NCI-H748 (cell line): ENCODE measurements at regions not wholly inside any gene's neighbourhood (a gene's known extent, or its start where the extent isn't known, plus 50 kb on each side); places are given as distances from the start of the nearest gene placed in this dataset.
"Not testable (repeated sequence)": the region's sequence is repeated elsewhere in the genome, so short reads cannot be mapped to it uniquely, and the experiment has no call there.

Source experiments
- DNase-seq: peaks from one replicate; lab custom pipeline; 2025; ENCODE audit not compliant: unreplicated experiment; lab: John Stamatoyannopoulos, UW

- peak; percentile 9 for DNase-seq
Observed at GRCh38 chr2:226483143-226483542, 316.5 kb downstream of the IRS1 start.

GRCh38 chr2:226478109-226478809 is 321.4 kb downstream of the IRS1 start:
- DNase-seq = no peak

GRCh38 chr2:226477221-226478108 is 322.2 kb downstream of the IRS1 start:
- DNase-seq = no peak

- DNase-seq = no peak
Observed at GRCh38 chr2:226475650-226476049, 324.0 kb downstream of the IRS1 start.

- DNase-seq = no peak
Observed at GRCh38 chr2:226474131-226474530, 325.5 kb downstream of the IRS1 start.

- DNase-seq = no peak
Observed at GRCh38 chr2:226471987-226472470, 327.6 kb downstream of the IRS1 start.

- DNase-seq = no peak
Observed at GRCh38 chr2:226467633-226468032, 332.0 kb downstream of the IRS1 start.

GRCh38 chr2:226467221-226467620 is 332.4 kb downstream of the IRS1 start:
- DNase-seq = peak; percentile 7

- no peak for DNase-seq
Observed at GRCh38 chr2:226466589-226466988, 333.0 kb downstream of the IRS1 start.

- DNase-seq = no peak
Observed at GRCh38 chr2:226466124-226466523, 333.5 kb downstream of the IRS1 start.

GRCh38 chr2:226464380-226464779 is 335.2 kb downstream of the IRS1 start:
- no peak for DNase-seq

- DNase-seq = no peak
Observed at GRCh38 chr2:226463154-226463553, 336.5 kb downstream of the IRS1 start.

- no peak for DNase-seq
Observed at GRCh38 chr2:226461981-226462380, 337.6 kb downstream of the IRS1 start.

GRCh38 chr2:226456144-226456543 is 343.5 kb downstream of the IRS1 start:
- not testable (repeated sequence) for DNase-seq

- no peak for DNase-seq
Observed at GRCh38 chr2:226452768-226453167, 346.9 kb downstream of the IRS1 start.

- no peak for DNase-seq
Observed at GRCh38 chr2:226451486-226451885, 348.1 kb downstream of the IRS1 start.

- no peak for DNase-seq
Observed at GRCh38 chr2:226450141-226450540, 349.5 kb downstream of the IRS1 start.

GRCh38 chr2:226447338-226448300 is 352.0 kb downstream of the IRS1 start:
- no peak for DNase-seq

GRCh38 chr2:226446406-226447001 is 353.1 kb downstream of the IRS1 start:
- no peak for DNase-seq

- DNase-seq = no peak
Observed at GRCh38 chr2:226445216-226445861, 354.3 kb downstream of the IRS1 start.
